Progenitor cell of endocrine pancreas (in vitro differentiated cells): ENCODE measurements at regions not wholly inside any gene's neighbourhood (a gene's known extent, or its start where the extent isn't known, plus 50 kb on each side); places are given as distances from the start of the nearest gene placed in this dataset.

Experiments
- DNase-seq: peaks from one replicate; pipeline ENCODE4 v3.0.0; 2021; ENCODE audit warnings: low spot score; ENCODE audit not compliant: unreplicated experiment
- H3K27ac Mint-ChIP-seq: 2 replicates; pipeline ENCODE4 v1.8.0; 2021; ENCODE audit warnings: mild to moderate bottlenecking, moderate library complexity, mixed read lengths
- H3K27me3 Mint-ChIP-seq: 2 replicates; pipeline ENCODE4 v1.8.0; 2021; ENCODE audit warnings: mixed read lengths
- H3K36me3 Mint-ChIP-seq: 2 replicates; pipeline ENCODE4 v1.8.0; 2022; ENCODE audit warnings: mixed read lengths; ENCODE audit not compliant: insufficient read depth
- H3K4me1 Mint-ChIP-seq: 2 replicates; pipeline ENCODE4 v1.8.0; 2021; ENCODE audit warnings: low read depth, mixed read lengths
- H3K4me3 Mint-ChIP-seq: 2 replicates; pipeline ENCODE4 v1.8.0; 2021; ENCODE audit warnings: low read depth, mild to moderate bottlenecking, moderate library complexity, mixed read lengths
- H3K9me3 Mint-ChIP-seq: 2 replicates; pipeline ENCODE4 v1.8.0; 2021; ENCODE audit warnings: low read depth, mixed read lengths
- CTCF ChIP-seq: fragments of 200-600 bp; sonication (generic); IDR thresholded peaks from one replicate; pipeline ENCODE4 v1.5.0; 2021; ENCODE audit warnings: antibody characterized with exemption, mild to moderate bottlenecking; ENCODE audit not compliant: unreplicated experiment

GRCh38 chr17:70230850-70231640 is 61.7 kb downstream of the KCNJ2 start:
- no peak overlapping the region for H3K27ac Mint-ChIP-seq
- no peaks in the 10 kb centered on the region for H3K36me3 Mint-ChIP-seq
- peaks cover 5% of the 10 kb centered on the region for H3K9me3 Mint-ChIP-seq
- TF ChIP-seq CTCF = no peak
- H3K27me3 Mint-ChIP-seq = no peaks in the 10 kb centered on the region
- DNase-seq = no peak
- no peaks in the 10 kb centered on the region for H3K4me1 Mint-ChIP-seq
- H3K4me3 Mint-ChIP-seq = no peak overlapping the region

GRCh38 chr17:70232466-70232865 is 63.1 kb downstream of the KCNJ2 start:
- peaks cover 11% of the 10 kb centered on the region for H3K9me3 Mint-ChIP-seq
- TF ChIP-seq CTCF = no peak

GRCh38 chr17:70235252-70235651 is 65.9 kb downstream of the KCNJ2 start:
- DNase-seq = no peak
- TF ChIP-seq CTCF = no peak
- Mint-ChIP-seq H3K27ac (no peak overlapping the region), H3K9me3 (peaks cover 11% of the 10 kb centered on the region), H3K36me3 (no peaks in the 10 kb centered on the region), H3K4me3 (no peak overlapping the region), H3K27me3 (no peaks in the 10 kb centered on the region), H3K4me1 (peaks cover 13% of the 10 kb centered on the region)

More at GRCh38 chr17:70232466-70232865, 63.1 kb downstream of the KCNJ2 start:
- no peak overlapping the region for H3K27ac Mint-ChIP-seq
- H3K4me1 Mint-ChIP-seq = no peaks in the 10 kb centered on the region
- H3K36me3 Mint-ChIP-seq = no peaks in the 10 kb centered on the region
- H3K27me3 Mint-ChIP-seq = no peaks in the 10 kb centered on the region
- no peak overlapping the region for H3K4me3 Mint-ChIP-seq
- DNase-seq = no peak

- TF ChIP-seq CTCF = no peak
- Mint-ChIP-seq H3K27me3 (peaks cover 5% of the 10 kb centered on the region), H3K4me3 (no peak overlapping the region), H3K36me3 (no peaks in the 10 kb centered on the region), H3K27ac (no peak overlapping the region), H3K4me1 (peaks cover 13% of the 10 kb centered on the region), H3K9me3 (peaks cover 11% of the 10 kb centered on the region)
- DNase-seq = no peak
Observed at GRCh38 chr17:70238228-70238627, 68.9 kb downstream of the KCNJ2 start.

- Mint-ChIP-seq H3K36me3 (no peaks in the 10 kb centered on the region), H3K27me3 (peaks cover 5% of the 10 kb centered on the region), H3K9me3 (peaks cover 11% of the 10 kb centered on the region), H3K4me3 (no peak overlapping the region), H3K4me1 (peaks cover 13% of the 10 kb centered on the region), H3K27ac (no peak overlapping the region)
- DNase-seq = no peak
- no peak for TF ChIP-seq CTCF
Observed at GRCh38 chr17:70238646-70239045, 69.3 kb downstream of the KCNJ2 start.
